Breast epithelium (tissue), 4 donors: ENCODE measurements at regions not wholly inside any gene's neighbourhood (a gene's known extent, or its start where the extent isn't known, plus 50 kb on each side); places are given as distances from the start of the nearest gene placed in this dataset.

Source experiments
- DNase-seq, 2 donors: peaks; one replicate each; pipeline ENCODE4 v3.0.0-alpha.2; 2019; ENCODE audit warnings: low spot score in 2 of 2
- H3K27ac ChIP-seq, 2 donors: fragments of 200-600 bp; sonication (generic) in 1 of 2; one replicate each; pipeline ENCODE4 v1.5.1; 2016 to 2019; ENCODE audit warnings: mild to moderate bottlenecking in 1 of 2
- H3K27me3 ChIP-seq, 2 donors: fragments of 200-600 bp; sonication (generic) in 1 of 2; one replicate each; pipeline versions ENCODE4 v1.5.1 to v1.6.0; 2017 to 2019; ENCODE audit warnings: control low read depth in 1 of 2, mild to moderate bottlenecking in 1 of 2
- H3K36me3 ChIP-seq: fragments of 200-600 bp; one replicate; pipeline ENCODE4 v1.5.1; 2019
- H3K4me1 ChIP-seq, 2 donors: fragments of 200-600 bp; sonication (generic); one replicate each; pipeline ENCODE4 v1.5.1; 2016 to 2019; ENCODE audit warnings: control low read depth in 1 of 2
- H3K4me3 ChIP-seq, 3 donors: fragments of 200-600 bp; sonication (generic); 1 replicate in 2 of 3; 2 replicates in 1 of 3; pipeline ENCODE4 v1.5.1; 2016 to 2019; ENCODE audit warnings: mild to moderate bottlenecking in 3 of 3, moderate library complexity in 2 of 3
- H3K9me3 ChIP-seq, 2 donors: fragments of 200-600 bp; sonication (generic) in 1 of 2; one replicate each; pipeline ENCODE4 v1.5.1; 2016 to 2019; ENCODE audit warnings: control low read depth in 1 of 2
- POLR2A ChIP-seq: fragments of 450-650 bp; IDR thresholded peaks from one replicate; pipeline ENCODE4 v1.6.1; 2016; ENCODE audit warnings: antibody characterized with exemption, mild to moderate bottlenecking, moderate library complexity
- POLR2AphosphoS5 ChIP-seq, 3 donors: sonication (generic); formaldehyde crosslinking; IDR thresholded peaks; one replicate each; pipeline ENCODE4 v1.6.1; 2017; ENCODE audit warnings: antibody characterized with exemption in 3 of 3
- intact Hi-C: fragments of 100-400 bp; cut with DNase I; formaldehyde crosslinking; loops from one replicate; pipeline ENCODE4 v1.15.1; 2023; ENCODE audit warnings: low total_unique reads
- TF ChIP-seq, protein P1 (sequence below), 3 donors: fragments of 450-650 bp; IDR thresholded peaks; one replicate each; pipeline ENCODE4 v1.5.1; 2016 to 2017; ENCODE audit warnings: antibody characterized with exemption in 3 of 3, mild to moderate bottlenecking in 3 of 3, moderate library complexity in 3 of 3

DNA sequence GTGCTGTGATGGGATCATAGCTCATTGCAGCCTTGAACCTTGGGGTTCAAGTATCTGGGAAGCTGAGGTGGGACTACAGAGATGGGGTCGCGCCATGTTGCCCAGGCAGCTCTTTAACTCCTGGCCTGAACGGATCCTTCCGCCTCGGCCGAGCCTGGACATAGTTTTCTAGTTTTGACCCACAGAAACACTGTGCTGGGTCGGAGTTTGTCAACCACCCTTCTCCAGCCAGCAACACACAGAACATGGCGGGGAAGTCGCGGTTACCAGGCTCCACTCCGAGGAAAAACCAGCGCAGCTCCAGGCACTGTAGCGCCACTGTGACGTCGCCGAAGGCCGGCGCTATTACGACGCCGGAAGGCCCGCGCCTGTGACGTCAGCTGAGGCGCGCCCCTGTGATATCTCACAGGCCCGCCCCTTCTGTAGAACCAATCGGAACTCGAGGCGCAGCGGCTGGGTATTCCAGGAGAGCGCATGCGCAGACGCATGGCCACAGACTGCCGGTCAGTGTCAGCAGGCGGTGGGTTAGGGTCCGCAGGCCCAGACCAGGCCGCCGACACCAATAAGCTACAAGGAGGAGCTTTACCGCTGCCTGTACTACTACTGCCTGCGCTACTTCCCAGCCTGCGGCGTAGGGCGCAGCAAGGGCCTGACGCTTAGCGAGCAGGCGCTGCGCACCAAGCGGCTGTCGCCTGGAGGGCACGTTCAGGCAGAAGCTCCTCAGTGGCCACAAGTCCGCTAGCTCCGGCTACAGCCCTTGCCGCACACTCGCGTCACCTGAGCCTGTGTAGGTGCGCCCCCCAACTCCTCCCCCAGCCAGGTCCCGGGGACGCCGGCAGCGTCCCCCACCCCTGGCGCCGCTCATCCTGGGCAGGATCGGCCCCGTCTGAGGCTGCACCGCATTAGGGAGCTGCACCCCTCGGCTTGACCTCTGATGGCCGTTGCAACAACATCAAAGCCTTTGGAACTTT, 135.2 kb upstream of the KCTD7 start:
- peak overlapping the region; percentile 92 to 95 for H3K27ac ChIP-seq
- H3K27me3 ChIP-seq = no peaks in the 10 kb centered on the region
- no peaks in the 10 kb centered on the region for H3K9me3 ChIP-seq
- H3K4me1 ChIP-seq = peaks cover 0 to 4% of the 10 kb centered on the region in 2 donors
- peak; percentile 97 to 98 for DNase-seq
- TF ChIP-seq, protein P1, sequence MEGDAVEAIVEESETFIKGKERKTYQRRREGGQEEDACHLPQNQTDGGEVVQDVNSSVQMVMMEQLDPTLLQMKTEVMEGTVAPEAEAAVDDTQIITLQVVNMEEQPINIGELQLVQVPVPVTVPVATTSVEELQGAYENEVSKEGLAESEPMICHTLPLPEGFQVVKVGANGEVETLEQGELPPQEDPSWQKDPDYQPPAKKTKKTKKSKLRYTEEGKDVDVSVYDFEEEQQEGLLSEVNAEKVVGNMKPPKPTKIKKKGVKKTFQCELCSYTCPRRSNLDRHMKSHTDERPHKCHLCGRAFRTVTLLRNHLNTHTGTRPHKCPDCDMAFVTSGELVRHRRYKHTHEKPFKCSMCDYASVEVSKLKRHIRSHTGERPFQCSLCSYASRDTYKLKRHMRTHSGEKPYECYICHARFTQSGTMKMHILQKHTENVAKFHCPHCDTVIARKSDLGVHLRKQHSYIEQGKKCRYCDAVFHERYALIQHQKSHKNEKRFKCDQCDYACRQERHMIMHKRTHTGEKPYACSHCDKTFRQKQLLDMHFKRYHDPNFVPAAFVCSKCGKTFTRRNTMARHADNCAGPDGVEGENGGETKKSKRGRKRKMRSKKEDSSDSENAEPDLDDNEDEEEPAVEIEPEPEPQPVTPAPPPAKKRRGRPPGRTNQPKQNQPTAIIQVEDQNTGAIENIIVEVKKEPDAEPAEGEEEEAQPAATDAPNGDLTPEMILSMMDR (IDR thresholded peaks at IDR 0.05) = peak in 2 of 3 donors; percentile 34 to 48
- peak; percentile 95 for TF ChIP-seq POLR2A
- TF ChIP-seq POLR2AphosphoS5 (IDR thresholded peaks at IDR 0.05) = peak; percentile 97 to 99 (median 98)
- no peaks in the 10 kb centered on the region for H3K36me3 ChIP-seq
- H3K4me3 ChIP-seq = peak overlapping the region; percentile 51 to 90 (median 75)
- intact Hi-C loops = no loop called here

DNA sequence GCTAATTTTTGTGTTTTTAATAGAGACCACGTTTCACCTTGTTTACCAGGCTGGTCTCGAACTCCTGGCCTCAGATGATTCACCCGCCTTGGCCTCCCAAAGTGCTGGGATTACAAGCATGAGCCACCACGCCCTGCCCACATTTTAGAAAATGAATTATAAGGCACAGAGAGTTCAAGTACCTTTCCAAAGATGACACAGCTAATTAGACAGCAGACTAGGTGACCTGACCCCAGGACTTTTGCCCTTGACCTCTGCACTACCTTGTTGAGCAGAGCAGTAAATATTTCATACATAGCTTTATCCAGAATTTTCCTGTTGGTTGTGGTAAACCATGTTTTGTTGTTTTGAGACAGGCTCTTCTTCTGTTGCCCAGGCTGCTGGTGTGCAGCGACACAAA, 131.3 kb upstream of the KCTD7 start:
- no peak overlapping the region for H3K27ac ChIP-seq
- no peaks in the 10 kb centered on the region for H3K27me3 ChIP-seq
- H3K36me3 ChIP-seq = no peaks in the 10 kb centered on the region
- intact Hi-C loops = no loop called here
- no peaks in the 10 kb centered on the region for H3K9me3 ChIP-seq
- peaks cover 0 to 4% of the 10 kb centered on the region in 2 donors for H3K4me1 ChIP-seq
- no peak overlapping the region for H3K4me3 ChIP-seq
- DNase-seq = no peak
- TF ChIP-seq POLR2A (no peak), POLR2AphosphoS5 (IDR thresholded peaks at IDR 0.05) (no peak)
- TF ChIP-seq, protein P1 (IDR thresholded peaks at IDR 0.05) = no peak

DNA sequence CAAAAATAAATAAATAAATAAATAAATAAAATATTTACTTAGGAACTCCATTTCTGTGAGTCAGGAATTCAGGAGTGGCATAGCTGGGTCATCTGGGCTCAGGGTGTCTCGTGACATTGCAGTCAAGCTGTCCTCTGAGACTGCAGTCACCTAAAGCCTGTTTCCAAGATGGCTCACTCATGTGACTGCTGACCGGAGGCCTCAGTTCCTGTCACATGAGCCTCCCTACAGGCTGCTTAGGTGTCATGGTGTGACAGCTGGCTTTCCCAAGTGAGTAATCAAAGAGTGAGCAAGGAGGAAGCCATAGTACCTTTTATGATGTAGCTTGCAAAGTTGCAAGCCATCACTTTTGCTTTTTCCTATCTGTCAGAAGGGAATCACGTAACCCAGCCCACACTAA, 128.6 kb upstream of the KCTD7 start:
- DNase-seq = no peak
- Histone ChIP-seq H3K27ac (no peak overlapping the region), H3K9me3 (no peaks in the 10 kb centered on the region), H3K27me3 (peaks cover 0 to 7% of the 10 kb centered on the region in 2 donors), H3K4me3 (no peak overlapping the region), H3K4me1 (no peaks in the 10 kb centered on the region), H3K36me3 (no peaks in the 10 kb centered on the region)
- no peak for TF ChIP-seq POLR2A
- no peak for TF ChIP-seq POLR2AphosphoS5 (IDR thresholded peaks at IDR 0.05)
- TF ChIP-seq, protein P1 (IDR thresholded peaks at IDR 0.05) = no peak
- intact Hi-C loops = no loop called here

DNA sequence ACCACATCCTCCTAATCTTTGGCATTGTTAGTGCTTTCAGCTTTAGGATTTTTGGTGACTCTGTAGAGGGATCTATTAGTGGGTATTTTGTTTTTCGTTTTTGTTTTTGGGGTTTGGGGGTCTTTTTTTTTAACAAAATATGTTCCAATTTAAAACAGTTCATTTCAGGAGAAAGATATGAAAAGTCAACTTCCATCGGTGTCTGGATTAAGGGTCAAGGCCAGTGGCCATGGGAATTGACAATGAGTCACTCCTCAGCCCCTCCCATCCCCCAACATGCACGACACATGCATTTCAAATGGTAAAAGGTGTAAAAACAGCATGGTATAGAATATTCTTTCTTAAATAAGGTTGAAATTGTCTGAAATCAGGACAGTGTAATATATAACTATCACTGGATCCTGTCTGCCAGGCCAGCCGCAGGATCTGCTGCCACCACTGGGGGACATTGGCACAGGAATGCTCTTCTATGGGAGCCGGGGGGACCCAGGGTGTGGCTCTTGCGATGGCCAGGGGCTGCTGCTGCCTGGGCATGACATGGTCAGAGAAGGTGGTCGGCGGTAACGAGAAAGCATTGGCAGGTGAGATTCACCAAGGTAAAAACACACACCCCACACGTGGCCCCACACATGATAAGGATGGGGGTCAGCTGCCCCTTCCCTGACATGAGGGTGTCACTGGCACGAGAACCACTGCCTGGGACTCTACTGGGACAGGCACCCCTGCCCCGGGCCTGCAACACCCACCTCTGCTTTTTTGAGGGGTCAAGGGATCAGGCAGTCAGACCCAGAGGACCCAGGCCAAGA, 126.2 kb upstream of the KCTD7 start:
- TF ChIP-seq POLR2A (no peak), POLR2AphosphoS5 (IDR thresholded peaks at IDR 0.05) (no peak)
- TF ChIP-seq, protein P1 (IDR thresholded peaks at IDR 0.05) = no peak
- no peaks in the 10 kb centered on the region for H3K36me3 ChIP-seq
- no peak overlapping the region for H3K27ac ChIP-seq
- H3K9me3 ChIP-seq = no peaks in the 10 kb centered on the region
- H3K4me3 ChIP-seq = no peak overlapping the region
- peaks cover 0 to 15% of the 10 kb centered on the region in 2 donors for H3K27me3 ChIP-seq
- no peaks in the 10 kb centered on the region for H3K4me1 ChIP-seq
- no peak for DNase-seq
- intact Hi-C loops = no loop called here

DNA sequence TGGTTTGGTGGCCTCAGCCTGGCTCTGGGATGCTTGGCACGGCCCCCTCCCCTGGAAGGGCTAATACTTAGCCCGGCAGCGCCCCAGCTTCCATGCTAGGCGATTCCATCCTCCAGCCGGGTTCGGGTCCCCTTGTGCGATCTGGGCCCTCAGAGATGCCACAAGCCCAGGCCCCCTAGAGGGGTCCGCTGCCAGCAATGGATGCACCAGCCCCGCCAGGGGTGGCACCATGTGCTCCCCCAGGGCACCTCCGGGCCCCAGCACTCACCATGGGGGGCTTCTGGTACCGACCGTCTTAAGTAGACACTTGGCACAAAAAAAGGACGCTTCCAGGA, 125.7 kb upstream of the KCTD7 start:
- no peaks in the 10 kb centered on the region for H3K9me3 ChIP-seq
- H3K27ac ChIP-seq = no peak overlapping the region
- TF ChIP-seq POLR2AphosphoS5 (IDR thresholded peaks at IDR 0.05) (no peak), POLR2A (no peak)
- TF ChIP-seq, protein P1 (IDR thresholded peaks at IDR 0.05) = no peak
- H3K4me1 ChIP-seq = no peaks in the 10 kb centered on the region
- no peak for DNase-seq
- no peak overlapping the region for H3K4me3 ChIP-seq
- H3K27me3 ChIP-seq = peaks cover 0 to 15% of the 10 kb centered on the region in 2 donors
- no peaks in the 10 kb centered on the region for H3K36me3 ChIP-seq
- intact Hi-C loops = no loop called here
